Dendritic cell treated with granulocyte-macrophage colony-stimulating factor and Interleukin-4, amounts not matched to agents 40 ng/mL and 50 ng/mL, for 4 days (primary cell): ENCODE measurements at regions not wholly inside any gene's neighbourhood (a gene's known extent, or its start where the extent isn't known, plus 50 kb on each side); places are given as distances from the start of the nearest gene placed in this dataset.
"Not testable (repeated sequence)": the region's sequence is repeated elsewhere in the genome, so short reads cannot be mapped to it uniquely, and the experiment has no call there.

ENCODE experiments used
- H3K27ac Mint-ChIP-seq: one replicate; pipeline ENCODE4 v1.8.0; 2022; ENCODE audit warnings: mild to moderate bottlenecking, mixed read lengths
- H3K27me3 Mint-ChIP-seq: one replicate; pipeline ENCODE4 v1.8.0; 2022; ENCODE audit warnings: mild to moderate bottlenecking, mixed read lengths
- H3K36me3 Mint-ChIP-seq: one replicate; pipeline ENCODE4 v1.8.0; 2022; ENCODE audit warnings: low read depth, mixed read lengths
- H3K4me1 Mint-ChIP-seq: one replicate; pipeline ENCODE4 v1.8.0; 2022; ENCODE audit warnings: low read depth, mixed read lengths
- H3K4me3 Mint-ChIP-seq: one replicate; pipeline ENCODE4 v1.8.0; 2022; ENCODE audit warnings: mild to moderate bottlenecking, moderate library complexity, mixed read lengths
- H3K9me3 Mint-ChIP-seq: one replicate; pipeline ENCODE4 v1.8.0; 2022; ENCODE audit warnings: mixed read lengths
- intact Hi-C: fragments of 100-400 bp; cut with micrococcal nuclease; formaldehyde crosslinking; loops from one replicate; pipeline ENCODE4 v1.15.0; 2022

- no peak overlapping the region for H3K4me3 Mint-ChIP-seq
- H3K27me3 Mint-ChIP-seq: no peaks in the 10 kb centered on the region
- no peaks in the 10 kb centered on the region for H3K36me3 Mint-ChIP-seq
- H3K27ac Mint-ChIP-seq: no peak overlapping the region
- peaks cover 39% of the 10 kb centered on the region for H3K9me3 Mint-ChIP-seq
- intact Hi-C loops: no loop called here
- no peaks in the 10 kb centered on the region for H3K4me1 Mint-ChIP-seq
These were observed 599.3 kb downstream of the RAPGEF2 start for GRCh38 chr4:159702200-159702599.

GRCh38 chr4:159705334-159705733 lies 602.5 kb downstream of the RAPGEF2 start:
- H3K9me3 Mint-ChIP-seq: peaks cover 32% of the 10 kb centered on the region
- no peaks in the 10 kb centered on the region for H3K27me3 Mint-ChIP-seq
- H3K36me3 Mint-ChIP-seq: no peaks in the 10 kb centered on the region
- intact Hi-C loops: no loop called here
- no peak overlapping the region for H3K27ac Mint-ChIP-seq
- no peak overlapping the region for H3K4me3 Mint-ChIP-seq
- no peaks in the 10 kb centered on the region for H3K4me1 Mint-ChIP-seq

- H3K36me3 Mint-ChIP-seq: no peaks in the 10 kb centered on the region
- H3K4me1 Mint-ChIP-seq: no peaks in the 10 kb centered on the region
- H3K9me3 Mint-ChIP-seq: peaks cover 18% of the 10 kb centered on the region
- no peak overlapping the region for H3K4me3 Mint-ChIP-seq
- H3K27ac Mint-ChIP-seq: no peak overlapping the region
- no peaks in the 10 kb centered on the region for H3K27me3 Mint-ChIP-seq
- intact Hi-C loops: no loop called here
These were observed 603.8 kb downstream of the RAPGEF2 start for GRCh38 chr4:159706704-159707103.

- peaks cover 19% of the 10 kb centered on the region for H3K9me3 Mint-ChIP-seq
- H3K27me3 Mint-ChIP-seq, H3K27ac Mint-ChIP-seq, H3K4me1 Mint-ChIP-seq, H3K4me3 Mint-ChIP-seq, H3K36me3 Mint-ChIP-seq, intact Hi-C loops: not testable (repeated sequence)
These were observed 612.3 kb downstream of the RAPGEF2 start for GRCh38 chr4:159715180-159715579.

- H3K4me1 Mint-ChIP-seq: no peaks in the 10 kb centered on the region
- peaks cover 11% of the 10 kb centered on the region for H3K9me3 Mint-ChIP-seq
- H3K4me3 Mint-ChIP-seq: no peak overlapping the region
- no peaks in the 10 kb centered on the region for H3K36me3 Mint-ChIP-seq
- no peaks in the 10 kb centered on the region for H3K27me3 Mint-ChIP-seq
- intact Hi-C loops: no loop called here
- no peak overlapping the region for H3K27ac Mint-ChIP-seq
These were observed 616.7 kb downstream of the RAPGEF2 start for GRCh38 chr4:159719531-159719930.

GRCh38 chr4:159722052-159722451 lies 619.2 kb downstream of the RAPGEF2 start:
- H3K27ac Mint-ChIP-seq: no peak overlapping the region

GRCh38 chr4:159722918-159723317 lies 620.0 kb downstream of the RAPGEF2 start:
- Mint-ChIP-seq H3K27ac (no peak overlapping the region), H3K4me1 (no peaks in the 10 kb centered on the region), H3K4me3 (no peak overlapping the region), H3K9me3 (no peaks in the 10 kb centered on the region), H3K36me3 (no peaks in the 10 kb centered on the region), H3K27me3 (no peaks in the 10 kb centered on the region)
- intact Hi-C loops: no loop called here

More at GRCh38 chr4:159722052-159722451, 619.2 kb downstream of the RAPGEF2 start:
- Mint-ChIP-seq H3K4me1 (no peaks in the 10 kb centered on the region), H3K4me3 (no peak overlapping the region), H3K36me3 (no peaks in the 10 kb centered on the region), H3K9me3 (peaks cover under 1% of the 10 kb centered on the region), H3K27me3 (no peaks in the 10 kb centered on the region)
- intact Hi-C loops: no loop called here

- no peak overlapping the region for H3K27ac Mint-ChIP-seq
These were observed 620.6 kb downstream of the RAPGEF2 start for GRCh38 chr4:159723341-159724048.

GRCh38 chr4:159725571-159725970 lies 622.7 kb downstream of the RAPGEF2 start:
- H3K27me3 Mint-ChIP-seq: no peaks in the 10 kb centered on the region
- no peak overlapping the region for H3K4me3 Mint-ChIP-seq
- no peaks in the 10 kb centered on the region for H3K36me3 Mint-ChIP-seq
- intact Hi-C loops: no loop called here
- no peaks in the 10 kb centered on the region for H3K9me3 Mint-ChIP-seq
- no peaks in the 10 kb centered on the region for H3K4me1 Mint-ChIP-seq
- no peak overlapping the region for H3K27ac Mint-ChIP-seq

More at GRCh38 chr4:159723341-159724048, 620.6 kb downstream of the RAPGEF2 start:
- no peaks in the 10 kb centered on the region for H3K36me3 Mint-ChIP-seq
- intact Hi-C loops: no loop called here
- no peaks in the 10 kb centered on the region for H3K9me3 Mint-ChIP-seq
- H3K27me3 Mint-ChIP-seq: no peaks in the 10 kb centered on the region
- no peak overlapping the region for H3K4me3 Mint-ChIP-seq
- H3K4me1 Mint-ChIP-seq: no peaks in the 10 kb centered on the region

GRCh38 chr4:159735281-159736207 lies 632.7 kb downstream of the RAPGEF2 start:
- Mint-ChIP-seq H3K36me3 (no peaks in the 10 kb centered on the region), H3K4me1 (no peaks in the 10 kb centered on the region), H3K4me3 (no peak overlapping the region), H3K9me3 (peaks cover under 1% of the 10 kb centered on the region), H3K27ac (no peak overlapping the region), H3K27me3 (no peaks in the 10 kb centered on the region)
- intact Hi-C loops: no loop called here

GRCh38 chr4:159736411-159736810 lies 633.5 kb downstream of the RAPGEF2 start:
- Mint-ChIP-seq H3K27me3 (no peaks in the 10 kb centered on the region), H3K36me3 (no peaks in the 10 kb centered on the region), H3K4me3 (no peak overlapping the region), H3K4me1 (no peaks in the 10 kb centered on the region), H3K27ac (no peak overlapping the region), H3K9me3 (peaks cover 9% of the 10 kb centered on the region)
- intact Hi-C loops: no loop called here

- Mint-ChIP-seq H3K4me1 (no peaks in the 10 kb centered on the region), H3K9me3 (peaks cover 26% of the 10 kb centered on the region), H3K4me3 (no peak overlapping the region), H3K27ac (no peak overlapping the region), H3K27me3 (no peaks in the 10 kb centered on the region), H3K36me3 (no peaks in the 10 kb centered on the region)
- intact Hi-C loops: no loop called here
These were observed 641.1 kb downstream of the RAPGEF2 start for GRCh38 chr4:159743971-159744370.

GRCh38 chr4:159747983-159748382 lies 645.1 kb downstream of the RAPGEF2 start:
- intact Hi-C loops: no loop called here
- Mint-ChIP-seq H3K27ac (no peak overlapping the region), H3K9me3 (peaks cover 22% of the 10 kb centered on the region), H3K27me3 (no peaks in the 10 kb centered on the region), H3K36me3 (no peaks in the 10 kb centered on the region), H3K4me3 (no peak overlapping the region), H3K4me1 (no peaks in the 10 kb centered on the region)

- no peak overlapping the region for H3K4me3 Mint-ChIP-seq
- H3K4me1 Mint-ChIP-seq: no peaks in the 10 kb centered on the region
- H3K27me3 Mint-ChIP-seq: no peaks in the 10 kb centered on the region
- H3K27ac Mint-ChIP-seq: no peak overlapping the region
- intact Hi-C loops: no loop called here
- no peaks in the 10 kb centered on the region for H3K36me3 Mint-ChIP-seq
- peaks cover 27% of the 10 kb centered on the region for H3K9me3 Mint-ChIP-seq
These were observed 646.1 kb downstream of the RAPGEF2 start for GRCh38 chr4:159748834-159749444.
